Stimulated activated CD4-positive, alpha-beta T cell treated with anti-CD3 and anti-CD28 coated beads, Interleukin-12 subunit alpha, Interleukin-12 subunit beta, amount 100 ng/mL, for 24 hours (primary cell): ENCODE measurements at regions not wholly inside any gene's neighbourhood (a gene's known extent, or its start where the extent isn't known, plus 50 kb on each side); places are given as distances from the start of the nearest gene placed in this dataset.
A peak's percentile ranks its signal among the peaks of the same experiment; 100 is the strongest.
"Not testable (repeated sequence)": the region's sequence is repeated elsewhere in the genome, so short reads cannot be mapped to it uniquely, and the experiment has no call there.

Source experiments
- DNase-seq, 2 experiments: peaks; one replicate each; pipeline ENCODE4 v3.0.0-alpha.2; 2020; ENCODE audit warnings: low read depth in 2 of 2

DNA sequence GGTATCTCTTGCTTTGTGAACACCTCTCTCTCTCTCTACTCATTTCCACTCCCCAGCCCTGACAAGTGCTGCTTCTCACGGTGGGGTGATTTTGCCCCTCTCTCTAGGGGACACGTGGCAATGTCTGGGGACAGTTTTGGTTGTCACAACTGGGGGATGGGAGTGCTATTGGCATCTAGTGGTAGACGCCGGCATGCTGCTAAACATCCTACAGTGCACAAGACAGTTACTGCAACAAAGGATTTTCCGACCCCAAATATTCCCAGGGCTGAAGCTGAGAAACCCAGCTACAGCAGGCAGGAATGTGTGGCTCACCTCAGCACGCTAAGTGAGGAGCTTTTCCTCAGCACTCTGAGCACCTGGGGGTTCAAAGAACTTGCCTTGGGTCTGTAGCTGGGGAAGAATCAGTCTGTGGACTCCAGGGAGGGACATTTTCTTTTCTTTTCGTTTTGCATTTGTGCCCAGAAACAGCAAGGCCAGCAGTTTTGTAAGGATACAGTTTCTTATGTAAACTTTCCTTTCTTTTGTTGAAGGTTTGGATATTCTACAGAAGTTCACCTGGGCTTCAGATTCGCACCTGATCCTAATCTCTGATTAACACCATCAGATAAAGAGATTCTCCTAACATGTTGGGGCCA lies 246.9 kb upstream of the ZFP64 start:
- no peak for DNase-seq

- no peak for DNase-seq
Measured at GRCh38 chr20:52434453-52434852, 242.9 kb upstream of the ZFP64 start.

DNA sequence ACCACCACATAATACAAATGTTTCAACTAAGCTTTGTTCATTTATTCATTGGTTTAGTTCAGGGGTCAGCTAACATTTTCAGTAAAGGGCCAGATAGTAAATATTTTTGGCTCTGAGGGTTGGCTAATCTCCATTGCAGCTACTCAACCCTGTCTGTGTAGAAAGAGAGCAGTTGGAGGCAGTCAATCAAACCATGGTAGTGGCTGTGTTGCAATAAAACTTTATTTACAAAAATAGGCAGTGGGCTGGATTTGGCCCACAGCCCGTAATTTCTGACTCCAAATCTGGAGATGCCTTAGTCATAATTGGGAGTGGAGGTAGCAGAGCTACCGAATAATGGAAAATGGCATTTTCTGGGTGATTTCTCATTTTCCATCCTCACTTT lies 242.5 kb upstream of the ZFP64 start:
- no peak for DNase-seq

- no peak for DNase-seq
Measured at GRCh38 chr20:52433326-52434040, 241.9 kb upstream of the ZFP64 start.

DNA sequence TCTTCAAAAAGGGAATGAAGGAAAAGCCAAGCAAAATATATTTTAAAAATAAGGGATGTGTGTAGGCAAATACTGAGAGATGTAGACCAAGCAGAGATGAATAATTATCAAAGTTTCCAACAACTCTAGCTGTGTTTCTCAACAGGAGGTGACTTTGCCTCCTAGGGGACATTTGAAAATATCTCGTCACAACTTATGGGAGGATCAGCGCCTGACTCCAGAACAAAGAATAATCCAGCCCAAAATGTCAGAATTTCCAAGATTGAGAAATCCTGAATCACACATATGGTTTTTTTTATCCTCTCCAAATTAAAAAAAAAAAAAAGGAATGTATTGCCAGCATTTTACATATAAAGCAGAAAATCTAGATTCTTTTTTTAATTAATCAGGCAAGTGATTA lies 241.2 kb upstream of the ZFP64 start:
- DNase-seq = no peak

GRCh38 chr20:52429029-52429428 lies 237.4 kb upstream of the ZFP64 start:
- no peak for DNase-seq

DNA sequence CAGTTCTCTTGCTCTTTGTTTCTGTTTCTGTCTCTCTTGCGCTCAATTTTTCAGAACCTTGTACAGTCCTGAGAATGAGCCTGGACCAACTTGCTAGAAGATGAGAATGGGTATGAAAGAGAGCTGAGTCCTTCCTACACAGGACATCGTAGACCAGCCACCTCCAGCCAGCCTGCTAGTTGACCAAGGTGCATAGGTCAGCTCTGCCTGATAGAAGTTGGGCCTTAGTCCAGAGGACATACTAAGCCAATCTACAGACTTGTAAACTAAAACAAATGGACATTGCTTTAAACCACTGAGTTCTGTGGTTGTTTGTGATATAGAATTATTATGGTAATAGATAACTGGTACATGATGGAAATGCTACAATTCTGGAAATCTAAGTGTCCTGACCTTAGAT lies 236.4 kb upstream of the ZFP64 start:
- DNase-seq = no peak

DNA sequence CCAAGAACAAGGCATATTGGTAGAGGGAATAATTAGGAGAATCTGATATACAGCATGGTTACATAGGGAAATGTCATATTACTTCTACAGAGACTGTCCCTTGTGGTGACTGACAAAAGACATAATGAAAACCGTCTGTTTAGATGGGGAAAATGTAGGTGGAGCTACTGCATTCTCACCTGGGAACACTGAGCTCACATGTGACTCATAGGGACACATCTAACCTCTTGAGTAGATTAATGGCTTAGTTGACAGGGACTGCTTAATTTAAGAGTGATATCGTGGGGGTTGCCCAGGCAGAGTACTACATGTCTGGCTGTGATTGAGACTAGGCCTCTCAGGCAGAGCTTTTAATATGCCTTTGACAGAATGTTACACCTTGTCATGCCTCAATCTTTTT lies 235.3 kb upstream of the ZFP64 start:
- no peak for DNase-seq

GRCh38 chr20:52425701-52426100 lies 234.1 kb upstream of the ZFP64 start:
- DNase-seq = no peak

DNA sequence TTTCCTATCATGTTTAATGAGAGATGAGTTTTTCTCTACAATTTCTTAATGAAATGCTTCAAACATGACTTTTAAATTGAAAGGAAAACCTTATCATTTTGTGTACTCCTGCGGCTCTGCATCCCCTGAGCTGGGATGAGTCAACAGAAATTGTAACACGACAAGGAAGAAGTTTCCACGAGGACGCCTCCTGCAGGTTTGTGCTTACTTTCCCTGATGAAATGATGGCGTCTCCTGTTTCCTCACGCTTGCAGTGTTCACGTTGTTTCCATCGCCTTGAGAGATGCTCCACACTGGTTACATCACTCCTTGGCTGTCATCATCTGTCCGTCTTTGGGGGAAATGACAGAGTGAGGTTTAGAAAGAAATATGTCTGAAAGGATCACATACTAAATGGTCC lies 233.7 kb upstream of the ZFP64 start:
- no peak for DNase-seq

GRCh38 chr20:52424357-52424942 lies 232.9 kb upstream of the ZFP64 start:
- DNase-seq = not testable (repeated sequence)

GRCh38 chr20:52423536-52424140 lies 232.1 kb upstream of the ZFP64 start:
- DNase-seq = not testable (repeated sequence)

DNA sequence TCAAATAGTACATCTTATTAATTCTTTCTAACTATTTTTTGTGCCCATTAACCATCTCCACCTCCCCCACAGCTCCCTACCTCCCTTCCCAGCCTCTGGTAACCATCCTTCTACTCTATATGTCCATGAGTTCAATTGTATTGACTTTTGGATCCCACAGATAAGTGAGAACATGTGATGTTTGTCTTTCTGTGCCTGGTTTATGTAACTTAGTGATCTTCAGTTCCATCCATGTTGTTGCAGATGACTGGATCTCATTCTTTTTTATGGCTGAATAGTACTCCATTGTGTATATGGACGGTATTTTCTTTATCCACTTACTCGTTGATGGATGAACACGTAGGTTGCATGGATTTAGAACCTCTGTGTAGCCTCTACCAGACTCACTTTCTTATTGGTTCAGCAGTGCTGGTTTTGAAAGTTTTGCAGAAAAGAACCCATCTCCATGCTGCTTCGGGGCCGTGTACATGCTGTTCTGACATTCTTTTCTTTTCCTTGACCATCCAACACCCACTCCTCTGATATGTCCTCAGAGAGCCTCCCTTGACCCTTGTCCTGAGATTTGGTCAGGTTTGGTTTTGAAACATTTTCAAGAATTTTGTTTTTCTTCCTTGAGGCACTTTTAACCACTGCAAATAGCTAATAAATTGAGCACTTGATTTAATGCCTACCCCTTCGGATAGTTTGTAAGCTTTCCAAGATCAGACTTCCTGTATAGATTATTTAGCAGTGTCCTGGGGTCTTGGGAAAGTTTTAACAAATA lies 231.2 kb upstream of the ZFP64 start:
- DNase-seq = no peak

DNA sequence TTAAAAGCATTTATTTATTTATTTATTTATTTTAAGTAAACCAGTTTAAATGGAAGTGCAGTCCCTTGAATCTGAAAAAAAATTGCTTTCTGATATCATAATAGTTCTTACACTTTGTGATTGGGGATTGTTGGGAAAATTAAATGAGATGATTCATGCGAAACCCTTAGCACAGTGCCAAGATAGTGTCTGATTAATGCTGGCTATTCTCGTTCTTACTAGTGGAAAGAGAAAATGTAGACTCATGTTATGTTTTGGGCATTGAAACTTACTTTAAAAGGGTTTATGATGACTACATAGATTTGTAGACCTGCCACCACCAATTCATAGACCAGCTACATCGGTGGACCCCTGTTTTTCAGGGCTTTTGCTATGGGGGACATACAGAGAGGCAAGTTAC lies 229.2 kb upstream of the ZFP64 start:
- no peak for DNase-seq

GRCh38 chr20:52419205-52419604 lies 227.6 kb upstream of the ZFP64 start:
- no peak for DNase-seq

GRCh38 chr20:52416953-52417352 lies 225.4 kb upstream of the ZFP64 start:
- no peak for DNase-seq

- no peak for DNase-seq
Measured at GRCh38 chr20:52411611-52412010, 220.0 kb upstream of the ZFP64 start.

DNA sequence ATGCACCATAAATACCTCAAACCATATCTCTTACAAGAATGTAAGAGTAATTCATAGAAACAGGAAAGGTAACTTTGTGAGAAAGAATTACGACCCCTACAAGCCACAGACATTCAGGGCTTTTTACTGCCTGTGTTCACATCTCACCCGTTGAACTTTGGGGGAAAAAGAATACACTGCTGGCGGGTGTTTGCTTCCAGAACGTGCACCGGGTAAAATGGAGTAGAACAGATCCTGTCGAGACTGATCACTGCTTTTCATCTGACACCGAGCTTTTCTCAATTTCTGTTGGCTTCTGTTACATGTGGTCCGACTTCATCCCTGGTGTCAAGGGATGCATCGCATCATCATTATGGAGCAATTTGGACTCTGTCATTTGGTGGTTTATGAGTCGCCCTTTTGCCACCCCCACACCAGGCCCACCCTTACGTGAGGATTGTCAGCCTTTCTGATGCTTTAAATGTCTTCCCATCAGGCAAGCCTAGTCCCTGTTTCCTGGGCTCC lies 219.2 kb upstream of the ZFP64 start:
- DNase-seq = peak in 1 of 2 experiments; percentile 4

DNA sequence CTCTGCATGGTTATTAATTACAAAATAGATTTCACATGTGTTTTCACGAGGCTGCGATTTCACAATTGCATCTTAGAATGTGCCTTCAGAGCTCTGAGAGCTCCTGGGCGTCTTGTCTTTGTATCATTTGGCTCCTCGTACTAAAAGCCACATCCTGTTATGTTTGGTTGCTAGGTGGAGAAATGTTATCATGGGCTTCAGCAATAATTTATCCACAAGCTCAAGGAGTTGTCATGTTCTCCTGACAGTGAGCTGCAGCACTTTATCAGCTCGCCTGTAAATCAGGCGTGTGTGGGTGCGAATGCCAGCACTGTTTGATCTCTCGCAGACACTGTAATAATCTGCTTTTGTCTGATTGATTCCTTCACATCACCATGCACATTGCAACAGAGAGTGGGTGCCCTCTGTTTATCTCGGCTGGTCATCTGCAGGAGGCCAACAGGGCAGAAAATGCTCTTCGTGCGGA lies 218.6 kb upstream of the ZFP64 start:
- peak in 1 of 2 experiments; percentile 1 for DNase-seq

- no peak for DNase-seq
Measured at GRCh38 chr20:52405986-52406385, 214.4 kb upstream of the ZFP64 start.

DNA sequence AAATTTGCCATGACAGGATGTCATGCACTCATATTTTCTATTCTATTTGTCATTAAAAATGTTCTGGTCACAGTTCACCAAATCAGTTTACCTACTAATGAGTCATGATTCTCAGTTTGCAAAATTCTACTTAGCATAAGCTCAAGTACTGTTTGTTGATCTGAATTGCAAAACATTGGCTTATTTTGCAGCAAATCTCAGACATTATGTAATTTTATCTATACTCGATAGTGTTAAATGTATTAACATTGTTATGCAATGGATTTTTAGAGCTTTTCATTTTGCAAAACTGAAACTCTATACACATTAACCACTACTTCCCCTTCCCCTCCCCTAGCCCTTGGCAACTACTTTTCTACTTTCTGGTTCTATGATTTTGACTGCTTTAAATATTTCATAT lies 213.8 kb upstream of the ZFP64 start:
- no peak for DNase-seq

- no peak for DNase-seq
Measured at GRCh38 chr20:52404671-52405070, 213.1 kb upstream of the ZFP64 start.
